ENCODE measurements at regions not wholly inside any gene's neighbourhood (a gene's known extent, or its start where the extent isn't known, plus 50 kb on each side); places are given as distances from the start of the nearest gene placed in this dataset.

DNA sequence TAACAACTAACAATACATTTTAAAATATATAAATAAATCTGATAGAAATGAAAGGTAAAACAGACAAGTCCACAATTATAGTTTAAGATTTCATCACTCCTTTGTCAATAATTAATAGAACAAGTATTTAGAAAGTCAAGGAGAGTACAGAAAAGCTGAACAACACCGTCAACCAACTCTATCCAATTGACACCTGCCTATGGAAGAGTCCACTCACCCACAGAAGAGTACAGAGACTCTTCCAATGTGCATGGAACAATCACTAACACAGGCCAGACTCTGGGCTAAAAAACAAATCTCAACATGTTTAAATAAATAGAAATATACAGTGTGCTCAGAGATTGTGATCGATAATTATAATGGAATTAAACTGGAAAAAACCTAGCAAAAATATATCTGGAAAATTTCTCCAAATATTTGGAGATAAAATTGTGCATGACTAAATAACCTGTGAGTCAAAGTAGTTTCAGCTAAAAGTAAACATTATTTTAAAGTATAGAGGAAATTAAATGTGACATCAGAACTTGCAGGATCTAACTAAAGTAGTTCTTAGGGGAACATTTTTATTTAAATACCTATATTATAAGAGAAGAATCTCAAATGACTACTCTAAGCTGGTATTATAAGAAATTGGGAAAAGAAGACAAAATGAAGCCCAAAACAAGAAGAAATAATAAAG, 109.9 kb upstream of the EGFR start:
- no peaks in the 10 kb centered on the region for H4K20me1 ChIP-seq
- H3K9ac ChIP-seq, result no peak overlapping the region
- no peaks in the 10 kb centered on the region for H3K4me1 ChIP-seq
- no peak overlapping the region for H3K4me3 ChIP-seq
- TF ChIP-seq Cebpa-rat (IDR thresholded peaks at IDR 0.05), result no peak
- H3K4me2 ChIP-seq, result no peak overlapping the region
- no peaks in the 10 kb centered on the region for H3K36me3 ChIP-seq
- no peak overlapping the region for H3K27ac ChIP-seq
- H3K9me3 ChIP-seq, result no peaks in the 10 kb centered on the region
- H3K27me3 ChIP-seq, result no peaks in the 10 kb centered on the region

- Histone ChIP-seq H3K36me3 (no peaks in the 10 kb centered on the region), H3K4me3 (no peak overlapping the region), H3K27me3 (no peaks in the 10 kb centered on the region), H3K4me1 (0 out of 2 replicates have a peak, but pooled peaks cover under 1% of the 10 kb centered on the region), H3K4me2 (no peak overlapping the region), H3K9me3 (no peaks in the 10 kb centered on the region), H3K9ac (no peak overlapping the region), H3K27ac (no peak overlapping the region), H4K20me1 (no peaks in the 10 kb centered on the region)
- TF ChIP-seq Cebpa-rat (IDR thresholded peaks at IDR 0.05), result no peak
Measured at GRCh38 chr7:54915870-54916598, 102.8 kb upstream of the EGFR start.

DNA sequence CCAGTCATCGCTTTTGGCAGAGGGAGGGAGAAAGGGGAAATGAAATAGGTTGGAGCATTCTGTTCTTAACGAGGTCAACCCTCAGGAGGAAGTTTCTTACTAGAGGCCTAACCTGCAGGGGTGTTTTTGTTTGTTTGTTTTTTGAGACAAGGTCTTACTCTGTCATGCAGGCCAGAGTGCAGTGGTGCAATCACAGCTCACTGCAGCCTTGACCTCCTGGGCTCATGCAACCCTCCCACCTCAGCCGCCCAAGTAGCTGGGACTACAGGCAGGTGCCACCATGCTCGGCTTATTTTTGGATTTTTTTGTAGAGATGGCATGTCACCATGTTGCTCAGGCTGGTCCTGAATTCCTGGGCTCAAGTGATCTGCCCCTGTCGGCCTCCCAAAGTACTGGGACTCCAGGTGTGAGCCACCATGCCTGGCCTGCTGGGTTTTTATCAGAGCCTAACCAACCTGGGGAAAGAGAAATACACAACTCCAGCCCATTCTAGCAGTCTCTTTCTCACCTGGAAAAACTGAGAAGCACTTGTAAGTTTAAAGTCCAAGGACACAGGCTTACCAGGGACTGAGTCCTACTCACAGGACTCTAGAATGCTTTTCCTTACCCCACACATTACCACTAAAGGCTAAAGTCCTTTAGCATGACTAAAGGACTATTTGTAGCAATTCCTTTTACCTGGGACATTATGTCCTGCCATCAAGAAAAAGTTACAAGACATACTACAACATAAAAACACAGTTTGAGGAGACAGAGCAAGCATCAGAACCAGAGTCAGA, 101.0 kb upstream of the EGFR start:
- H3K9ac ChIP-seq, result no peak overlapping the region
- no peak for TF ChIP-seq Cebpa-rat (IDR thresholded peaks at IDR 0.05)
- no peak overlapping the region for H3K4me3 ChIP-seq
- H3K4me2 ChIP-seq, result no peak overlapping the region
- H3K36me3 ChIP-seq, result no peaks in the 10 kb centered on the region
- H3K9me3 ChIP-seq, result no peaks in the 10 kb centered on the region
- 0 out of 2 replicates have a peak, but pooled peaks cover 4% of the 10 kb centered on the region for H3K4me1 ChIP-seq
- H3K27ac ChIP-seq, result no peak overlapping the region
- H3K27me3 ChIP-seq, result no peaks in the 10 kb centered on the region
- H4K20me1 ChIP-seq, result no peaks in the 10 kb centered on the region

DNA sequence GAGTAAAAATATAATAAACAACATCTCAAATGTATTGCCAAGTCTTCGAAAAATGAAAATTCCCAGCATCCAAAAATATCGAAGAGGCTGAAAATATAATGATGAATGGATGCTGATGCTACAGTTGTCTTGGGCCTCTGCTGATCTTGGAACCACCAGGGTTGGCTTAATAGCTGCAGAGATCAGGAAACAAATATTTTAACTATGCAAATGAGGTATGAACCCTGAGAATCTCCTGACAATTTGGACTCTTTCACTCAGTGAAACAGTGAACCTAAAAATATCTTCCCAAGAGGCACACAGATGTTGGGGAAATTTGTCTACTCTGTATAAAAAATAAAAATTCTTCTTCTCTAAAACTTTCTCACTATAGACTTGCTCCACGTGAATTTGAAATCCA, 97.7 kb upstream of the EGFR start:
- Histone ChIP-seq H3K9me3 (no peaks in the 10 kb centered on the region), H3K4me3 (no peak overlapping the region), H3K27me3 (no peaks in the 10 kb centered on the region), H3K4me2 (no peak overlapping the region), H3K36me3 (no peaks in the 10 kb centered on the region), H3K9ac (no peak overlapping the region), H4K20me1 (no peaks in the 10 kb centered on the region), H3K27ac (no peak overlapping the region), H3K4me1 (0 out of 2 replicates have a peak, but pooled peaks cover 4% of the 10 kb centered on the region)
- TF ChIP-seq Cebpa-rat (IDR thresholded peaks at IDR 0.05), result no peak

DNA sequence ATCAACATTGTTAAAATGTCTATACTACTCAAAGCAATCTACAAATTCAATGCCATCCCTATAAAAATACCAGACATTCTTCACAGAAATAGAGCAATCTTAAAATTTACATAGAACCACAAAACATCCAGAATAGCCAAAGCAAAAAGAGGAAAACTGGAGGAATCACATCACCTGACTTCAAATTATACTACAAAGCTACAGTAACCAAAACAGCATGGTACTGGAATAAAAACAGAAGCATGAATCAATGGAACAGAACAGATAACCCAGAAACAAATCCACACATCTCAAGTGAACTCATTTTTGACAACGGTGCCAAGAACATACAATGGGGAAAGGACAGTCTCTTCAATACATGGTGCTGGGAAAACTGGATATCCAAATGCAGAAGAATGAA, 87.3 kb upstream of the EGFR start:
- Histone ChIP-seq H4K20me1 (no peaks in the 10 kb centered on the region), H3K9ac (no peak overlapping the region), H3K4me1 (no peaks in the 10 kb centered on the region), H3K4me2 (no peak overlapping the region), H3K9me3 (peaks cover 6% of the 10 kb centered on the region; the same call in 1 of the 2 replicates), H3K36me3 (no peaks in the 10 kb centered on the region), H3K27ac (no peak overlapping the region), H3K4me3 (no peak overlapping the region), H3K27me3 (no peaks in the 10 kb centered on the region)
- TF ChIP-seq Cebpa-rat (IDR thresholded peaks at IDR 0.05), result no peak

DNA sequence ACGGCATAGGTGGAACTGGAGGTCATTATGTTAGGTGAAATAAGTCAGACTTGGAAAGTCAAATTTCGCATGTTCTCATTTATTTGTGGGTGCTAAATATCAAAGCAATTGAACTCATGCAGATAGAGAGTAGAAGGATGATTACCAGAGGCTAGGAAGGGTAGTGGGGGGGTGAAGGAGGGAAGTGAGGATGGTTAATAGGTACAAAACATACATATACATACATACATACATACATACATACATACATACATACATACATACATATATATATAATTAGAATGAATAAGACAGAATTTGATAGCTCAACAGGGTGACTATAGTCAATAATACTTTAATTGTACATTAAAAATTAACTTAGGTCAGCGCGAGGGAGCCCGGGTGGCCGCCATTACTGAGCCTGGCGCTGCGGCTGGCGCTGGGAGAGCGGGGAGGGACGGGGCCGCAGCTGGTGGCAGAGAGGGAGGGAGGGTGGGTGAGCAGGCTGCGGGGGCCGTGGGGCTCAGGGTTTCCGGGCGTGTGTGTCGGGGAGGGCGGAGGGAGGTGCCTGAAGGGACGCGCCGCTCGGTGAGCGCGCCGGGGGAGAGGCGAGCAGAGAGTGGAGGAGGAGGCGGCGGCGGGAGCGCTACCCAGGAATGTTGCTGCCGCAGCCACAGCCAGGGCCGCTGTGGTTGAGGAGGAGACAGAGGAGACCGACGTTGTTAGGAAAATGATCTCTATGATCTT, 85.8 kb upstream of the EGFR start:
- Histone ChIP-seq H3K9ac (no peak overlapping the region), H3K27me3 (no peaks in the 10 kb centered on the region), H3K9me3 (peaks cover 6% of the 10 kb centered on the region; the same call in 1 of the 2 replicates), H3K4me2 (no peak overlapping the region), H4K20me1 (no peaks in the 10 kb centered on the region), H3K4me3 (no peak overlapping the region), H3K27ac (no peak overlapping the region), H3K36me3 (no peaks in the 10 kb centered on the region), H3K4me1 (no peaks in the 10 kb centered on the region)
- TF ChIP-seq Cebpa-rat (IDR thresholded peaks at IDR 0.05), result no peak

DNA sequence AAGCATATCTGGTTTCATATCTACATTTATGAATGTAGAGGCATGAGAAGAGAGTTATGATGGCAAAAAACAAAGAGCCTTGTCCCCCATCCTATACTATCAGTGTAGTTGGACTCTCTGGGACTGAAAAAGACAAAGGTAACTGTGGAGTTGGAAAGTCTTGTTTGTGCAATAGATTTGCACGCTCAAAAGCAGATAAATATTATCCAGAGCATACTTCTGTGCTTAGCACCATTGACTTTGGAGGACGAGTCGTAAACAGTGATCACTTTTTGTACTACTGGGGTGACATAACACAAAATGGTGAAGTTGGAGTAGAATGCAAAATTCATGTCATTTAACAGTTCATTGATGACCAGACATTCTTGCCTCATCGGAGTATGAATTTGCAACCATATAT, 85.2 kb upstream of the EGFR start:
- TF ChIP-seq Cebpa-rat (IDR thresholded peaks at IDR 0.05), result no peak
- H3K4me2 ChIP-seq, result no peak overlapping the region
- no peak overlapping the region for H3K9ac ChIP-seq
- H3K4me1 ChIP-seq, result no peaks in the 10 kb centered on the region
- H3K4me3 ChIP-seq, result no peak overlapping the region
- no peaks in the 10 kb centered on the region for H3K27me3 ChIP-seq
- no peaks in the 10 kb centered on the region for H4K20me1 ChIP-seq
- no peak overlapping the region for H3K27ac ChIP-seq
- H3K9me3 ChIP-seq, result peaks cover 6% of the 10 kb centered on the region; the same call in 1 of the 2 replicates
- H3K36me3 ChIP-seq, result no peaks in the 10 kb centered on the region

GRCh38 chr7:54940748-54941147, 78.1 kb upstream of the EGFR start:
- Histone ChIP-seq H4K20me1 (no peaks in the 10 kb centered on the region), H3K27me3 (no peaks in the 10 kb centered on the region), H3K4me1 (no peaks in the 10 kb centered on the region), H3K36me3 (no peaks in the 10 kb centered on the region), H3K9ac (no peak overlapping the region), H3K27ac (no peak overlapping the region), H3K4me2 (no peak overlapping the region), H3K9me3 (no peaks in the 10 kb centered on the region), H3K4me3 (no peak overlapping the region)
- no peak for TF ChIP-seq Cebpa-rat (IDR thresholded peaks at IDR 0.05)

DNA sequence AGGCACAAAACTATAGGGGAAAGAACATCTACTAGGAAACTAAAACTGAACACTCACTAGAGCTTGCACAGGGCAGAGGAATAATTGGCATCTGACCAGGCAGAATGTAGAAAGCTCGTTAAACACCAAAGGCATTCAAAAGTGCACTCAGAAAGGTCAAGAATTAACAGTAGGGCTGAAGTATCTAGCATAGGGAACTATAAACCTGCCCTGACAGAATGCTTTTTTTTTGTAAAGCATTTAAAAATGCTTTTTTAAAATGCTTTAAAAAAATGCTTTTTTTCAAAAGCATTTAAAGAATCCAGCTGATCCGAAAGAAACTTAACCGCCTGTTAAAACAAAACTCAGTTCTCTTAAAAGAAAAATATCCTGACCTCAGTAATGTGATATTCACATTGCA, 74.6 kb upstream of the EGFR start:
- H3K27me3 ChIP-seq, result no peaks in the 10 kb centered on the region
- no peaks in the 10 kb centered on the region for H3K36me3 ChIP-seq
- H3K9ac ChIP-seq, result no peak overlapping the region
- no peaks in the 10 kb centered on the region for H4K20me1 ChIP-seq
- no peak for TF ChIP-seq Cebpa-rat (IDR thresholded peaks at IDR 0.05)
- H3K4me3 ChIP-seq, result no peak overlapping the region
- no peaks in the 10 kb centered on the region for H3K4me1 ChIP-seq
- H3K4me2 ChIP-seq, result no peak overlapping the region
- H3K9me3 ChIP-seq, result no peaks in the 10 kb centered on the region
- no peak overlapping the region for H3K27ac ChIP-seq

Measured in BLaER1 (cell line).